ENCODE measurements at regions not wholly inside any gene's neighbourhood (a gene's known extent, or its start where the extent isn't known, plus 50 kb on each side); places are given as distances from the start of the nearest gene placed in this dataset.
"Not testable (repeated sequence)": the region's sequence is repeated elsewhere in the genome, so short reads cannot be mapped to it uniquely, and the experiment has no call there.

DNA sequence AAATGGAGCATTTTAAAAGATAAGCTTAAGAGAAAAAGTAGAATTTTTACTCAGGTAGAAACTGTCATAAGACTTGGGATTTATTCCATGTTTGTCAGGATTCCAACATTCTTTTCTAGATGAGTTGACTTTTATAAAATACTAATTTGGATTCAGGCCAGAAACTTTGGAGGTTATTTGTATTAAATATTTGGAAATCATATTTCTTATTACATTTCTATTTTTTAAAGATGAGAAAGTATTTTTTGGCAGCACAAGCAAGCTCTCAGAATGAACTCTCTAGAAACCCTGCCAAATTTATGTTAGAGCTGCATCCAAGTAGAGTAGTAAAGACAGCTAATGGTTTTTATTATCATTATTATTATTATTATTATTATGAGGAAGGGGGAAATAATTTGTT lies 1014.9 kb upstream of the GJE1 start:
- intact Hi-C loops (cut with DNase I) = no loop called here
- DNase-seq (ENCODE audit: low spot score) = no peak

GRCh38 chr6:141110481-141110880 lies 1022.2 kb upstream of the GJE1 start:
- intact Hi-C loops (cut with DNase I) = no loop called here
- DNase-seq (ENCODE audit: low spot score) = no peak

GRCh38 chr6:141107591-141108160 lies 1025.0 kb upstream of the GJE1 start:
- intact Hi-C loops (cut with DNase I) = no loop called here
- no peak for DNase-seq (ENCODE audit: low spot score)

DNA sequence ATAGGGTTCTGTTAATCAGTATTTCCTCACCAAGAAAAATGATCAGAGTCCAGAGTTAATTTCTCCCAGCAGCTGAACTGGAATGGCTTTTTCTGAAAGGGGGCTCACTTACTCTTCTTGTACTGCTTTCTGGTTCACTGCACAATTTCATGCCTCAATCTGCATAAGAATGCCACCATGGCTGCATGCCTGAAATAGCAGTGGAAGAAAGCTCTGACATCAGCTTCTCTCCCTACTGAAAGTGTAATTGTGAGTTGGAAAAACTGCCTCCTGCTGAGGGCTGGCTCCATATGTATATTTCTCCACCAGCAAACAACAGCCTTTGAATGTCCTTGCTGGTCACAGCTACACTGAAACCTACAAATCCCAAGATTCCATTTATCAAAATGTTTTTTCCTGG lies 1027.2 kb upstream of the GJE1 start:
- no peak for DNase-seq (ENCODE audit: low spot score)
- intact Hi-C loops (cut with DNase I) = no loop called here

GRCh38 chr6:141103246-141103645 lies 1029.5 kb upstream of the GJE1 start:
- DNase-seq (ENCODE audit: low spot score) = no peak
- intact Hi-C loops (cut with DNase I) = no loop called here

DNA sequence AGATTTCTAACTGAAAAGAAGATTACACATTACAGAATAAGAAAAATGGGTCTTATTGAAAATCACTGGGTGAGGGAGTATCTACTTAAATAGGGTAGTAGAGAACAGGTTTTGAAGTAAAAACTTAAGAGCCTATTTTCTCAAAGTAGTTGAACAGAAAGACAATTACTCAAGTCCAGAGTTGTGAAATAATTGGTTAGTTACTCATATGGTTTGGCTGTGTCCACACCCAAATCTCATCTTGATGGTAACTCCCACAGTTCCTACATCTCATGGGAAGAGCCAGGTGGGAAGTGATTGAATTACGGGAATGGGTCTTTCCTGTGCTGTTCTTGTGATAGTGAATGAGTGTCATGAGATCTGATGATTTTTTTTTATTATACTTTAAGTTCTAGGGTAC lies 1035.3 kb upstream of the GJE1 start:
- DNase-seq (ENCODE audit: low spot score) = no peak
- intact Hi-C loops (cut with DNase I) = no loop called here

DNA sequence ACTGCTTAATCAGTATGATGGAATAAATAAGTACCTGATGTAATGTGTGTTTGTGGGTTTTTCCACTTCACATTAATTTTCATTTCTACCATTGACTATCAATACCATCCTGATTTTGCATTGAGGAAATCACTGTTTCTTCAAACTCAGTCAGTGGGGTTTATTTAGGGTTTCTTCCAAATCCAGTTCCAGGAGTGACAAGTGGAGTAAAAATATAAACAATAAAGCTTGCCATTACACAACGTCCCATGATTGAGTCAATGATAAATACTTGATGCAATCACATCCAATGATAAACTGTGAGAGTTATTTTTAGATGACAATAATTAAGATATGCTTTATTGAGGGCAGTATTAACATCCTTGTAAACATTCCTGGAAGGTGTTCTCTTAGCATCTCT lies 1037.4 kb upstream of the GJE1 start:
- DNase-seq (ENCODE audit: low spot score) = no peak
- intact Hi-C loops (cut with DNase I) = no loop called here

GRCh38 chr6:141088171-141088570 lies 1044.6 kb upstream of the GJE1 start:
- no peak for DNase-seq (ENCODE audit: low spot score)
- intact Hi-C loops (cut with DNase I) = no loop called here

DNA sequence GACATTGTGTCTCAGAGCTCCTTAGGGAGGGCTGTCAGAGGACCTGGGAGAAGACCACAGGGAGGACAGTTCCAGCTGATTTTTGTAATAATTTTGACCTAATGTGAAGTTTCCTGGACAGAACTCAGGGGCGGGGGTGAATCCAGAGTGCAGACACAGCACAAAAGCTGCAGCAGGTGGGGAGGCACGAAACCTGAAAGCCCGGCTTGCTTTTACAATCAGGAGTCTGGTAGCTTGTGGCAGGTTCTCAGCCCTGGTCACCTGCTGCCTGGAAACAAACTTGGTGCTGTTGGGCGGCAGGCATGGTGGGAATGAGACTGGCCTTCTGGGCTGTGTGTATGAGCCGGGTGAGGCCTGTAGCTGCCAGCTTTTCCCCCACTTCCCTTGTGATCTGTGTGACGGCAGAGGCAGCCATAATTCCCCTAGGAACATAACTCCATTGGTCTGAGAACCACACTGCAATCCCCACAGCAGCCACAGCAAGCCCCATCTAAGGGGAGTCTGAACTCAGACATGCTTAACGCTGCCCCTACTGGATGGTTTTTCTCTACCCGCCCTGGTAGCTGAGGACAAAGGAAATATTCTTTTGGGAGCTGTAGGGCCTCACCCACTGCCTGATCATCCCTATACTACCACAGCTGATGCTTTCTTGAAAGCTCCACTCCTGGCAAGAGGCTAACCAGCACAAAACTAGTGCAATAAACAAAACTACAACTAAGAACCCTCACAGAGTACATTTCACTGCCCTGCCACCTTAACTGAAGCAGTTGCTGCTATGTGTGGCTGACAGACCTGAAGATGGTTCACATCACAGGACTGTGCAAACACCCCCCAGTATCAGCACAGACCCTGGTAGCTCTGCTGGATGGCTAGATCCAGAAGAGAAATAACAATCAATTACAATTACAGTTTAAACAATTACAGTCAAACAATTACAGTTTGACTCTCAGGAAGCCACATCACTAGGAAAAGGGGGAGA lies 1055.1 kb upstream of the GJE1 start:
- DNase-seq (ENCODE audit: low spot score) = no peak
- intact Hi-C loops (cut with DNase I) = no loop called here

GRCh38 chr6:141057761-141058160 lies 1075.0 kb upstream of the GJE1 start:
- intact Hi-C loops (cut with DNase I) = no loop called here
- DNase-seq (ENCODE audit: low spot score) = no peak

- intact Hi-C loops (cut with DNase I) = no loop called here
- DNase-seq (ENCODE audit: low spot score) = no peak
Measured at GRCh38 chr6:141056945-141057625, 1075.6 kb upstream of the GJE1 start.

- no peak for DNase-seq (ENCODE audit: low spot score)
Measured at GRCh38 chr6:141050471-141050870, 1082.3 kb upstream of the GJE1 start.

DNA sequence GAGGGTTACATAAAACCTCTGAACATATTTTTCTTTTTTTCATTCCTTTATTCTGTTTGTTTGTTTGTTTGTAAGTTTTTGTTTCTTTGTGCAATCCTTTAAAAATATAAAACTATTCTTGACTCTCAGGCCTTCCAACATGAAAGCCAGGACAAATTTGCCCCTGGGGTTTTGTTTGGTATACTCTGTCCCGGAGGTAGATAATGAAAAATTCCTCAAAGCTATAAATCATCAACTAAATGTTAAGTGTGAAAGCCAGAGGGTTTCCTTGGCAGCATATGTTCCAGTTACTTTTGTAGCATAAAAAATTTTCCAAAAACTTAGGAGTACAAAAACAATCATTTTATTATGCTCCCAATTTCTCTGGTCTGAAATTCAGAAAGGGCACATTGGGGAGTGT lies 1084.3 kb upstream of the GJE1 start:
- intact Hi-C loops (cut with DNase I) = no loop called here

More at GRCh38 chr6:141050471-141050870, 1082.3 kb upstream of the GJE1 start:
- intact Hi-C loops (cut with DNase I) = no loop called here

GRCh38 chr6:141046496-141046895 lies 1086.2 kb upstream of the GJE1 start:
- intact Hi-C loops (cut with DNase I); DNase-seq (ENCODE audit: low spot score): not testable (repeated sequence)

More for the DNA sequence above, 1084.3 kb upstream of the GJE1 start:
- DNase-seq (ENCODE audit: low spot score) = no peak

GRCh38 chr6:141041596-141042087 lies 1091.1 kb upstream of the GJE1 start:
- no peak for DNase-seq (ENCODE audit: low spot score)
- intact Hi-C loops (cut with DNase I) = no loop called here

- DNase-seq (ENCODE audit: low spot score) = no peak
- intact Hi-C loops (cut with DNase I) = no loop called here
Measured at GRCh38 chr6:141035312-141036200, 1097.2 kb upstream of the GJE1 start.

DNA sequence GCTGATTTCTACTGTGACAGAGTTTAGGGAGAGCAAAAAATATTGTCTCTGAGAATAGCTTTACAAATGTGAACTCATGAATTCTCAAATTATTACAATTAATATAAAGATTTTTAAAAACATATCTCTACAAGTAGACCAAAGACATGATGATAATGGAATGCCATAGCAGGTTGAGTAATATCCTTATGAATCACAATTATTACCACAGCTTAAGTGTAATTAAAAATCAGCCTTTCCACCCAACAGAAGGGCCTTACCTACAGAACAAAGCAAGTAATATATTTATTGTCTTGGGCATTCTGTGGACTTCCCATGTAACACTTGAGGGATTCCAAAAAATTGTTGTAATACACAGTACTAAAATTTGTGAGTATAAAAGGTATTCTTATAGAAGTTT lies 1099.6 kb upstream of the GJE1 start:
- DNase-seq (ENCODE audit: low spot score) = no peak
- intact Hi-C loops (cut with DNase I) = no loop called here

- intact Hi-C loops (cut with DNase I) = no loop called here
- DNase-seq (ENCODE audit: low spot score) = no peak
Measured at GRCh38 chr6:141029908-141030307, 1102.8 kb upstream of the GJE1 start.

GRCh38 chr6:141028791-141029280 lies 1103.9 kb upstream of the GJE1 start:
- intact Hi-C loops (cut with DNase I) = no loop called here

More at GRCh38 chr6:141028791-141029280, 1103.9 kb upstream of the GJE1 start:
- DNase-seq (ENCODE audit: low spot score) = no peak
